Panc1 (cell line): ENCODE measurements at regions not wholly inside any gene's neighbourhood (a gene's known extent, or its start where the extent isn't known, plus 50 kb on each side); places are given as distances from the start of the nearest gene placed in this dataset.

Experiments
- POLR2AphosphoS5 ChIP-seq: IDR thresholded peaks from 2 replicates; pipeline ENCODE4 v1.6.1; 2012; ENCODE audit warnings: mild to moderate bottlenecking, low read depth, low read length, moderate library complexity
- SIN3A ChIP-seq: IDR thresholded peaks from 2 replicates; pipeline ENCODE4 v1.6.1; 2012; ENCODE audit warnings: low read depth, mild to moderate bottlenecking, low read length, moderate library complexity, borderline replicate concordance; ENCODE audit not compliant: insufficient read depth
- TF ChIP-seq, protein P1 (sequence below): fragments of 450-650 bp; IDR thresholded peaks from 2 replicates; pipeline ENCODE4 v1.5.1; 2017; ENCODE audit warnings: mild to moderate bottlenecking

DNA sequence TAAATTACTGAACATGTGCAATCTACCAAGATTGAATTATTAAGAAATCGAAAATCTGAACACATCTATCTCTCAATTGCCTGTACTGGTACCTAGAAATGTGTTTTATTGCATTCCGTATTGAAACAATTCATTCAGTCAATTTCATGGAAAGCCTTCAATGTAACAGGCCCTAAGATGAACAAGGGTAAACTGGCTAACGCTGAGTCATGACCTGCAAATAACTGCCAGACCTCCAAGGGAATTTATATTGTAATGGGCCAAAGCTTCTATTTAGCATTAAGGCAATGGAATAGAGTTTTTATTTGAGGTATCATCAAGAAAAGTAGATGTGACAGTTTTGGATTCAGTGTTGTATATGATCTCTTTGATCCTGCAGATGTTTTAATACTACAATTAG, 49.9 kb upstream of the CD36 start:
- no peak for TF ChIP-seq POLR2AphosphoS5
- TF ChIP-seq, protein P1, sequence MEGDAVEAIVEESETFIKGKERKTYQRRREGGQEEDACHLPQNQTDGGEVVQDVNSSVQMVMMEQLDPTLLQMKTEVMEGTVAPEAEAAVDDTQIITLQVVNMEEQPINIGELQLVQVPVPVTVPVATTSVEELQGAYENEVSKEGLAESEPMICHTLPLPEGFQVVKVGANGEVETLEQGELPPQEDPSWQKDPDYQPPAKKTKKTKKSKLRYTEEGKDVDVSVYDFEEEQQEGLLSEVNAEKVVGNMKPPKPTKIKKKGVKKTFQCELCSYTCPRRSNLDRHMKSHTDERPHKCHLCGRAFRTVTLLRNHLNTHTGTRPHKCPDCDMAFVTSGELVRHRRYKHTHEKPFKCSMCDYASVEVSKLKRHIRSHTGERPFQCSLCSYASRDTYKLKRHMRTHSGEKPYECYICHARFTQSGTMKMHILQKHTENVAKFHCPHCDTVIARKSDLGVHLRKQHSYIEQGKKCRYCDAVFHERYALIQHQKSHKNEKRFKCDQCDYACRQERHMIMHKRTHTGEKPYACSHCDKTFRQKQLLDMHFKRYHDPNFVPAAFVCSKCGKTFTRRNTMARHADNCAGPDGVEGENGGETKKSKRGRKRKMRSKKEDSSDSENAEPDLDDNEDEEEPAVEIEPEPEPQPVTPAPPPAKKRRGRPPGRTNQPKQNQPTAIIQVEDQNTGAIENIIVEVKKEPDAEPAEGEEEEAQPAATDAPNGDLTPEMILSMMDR: no peak
- TF ChIP-seq SIN3A: no peak
